HFFc6 (cell line): ENCODE measurements at regions not wholly inside any gene's neighbourhood (a gene's known extent, or its start where the extent isn't known, plus 50 kb on each side); places are given as distances from the start of the nearest gene placed in this dataset.
"Not testable (repeated sequence)": the region's sequence is repeated elsewhere in the genome, so short reads cannot be mapped to it uniquely, and the experiment has no call there.

Source experiments
- DNase-seq: peaks from one replicate; pipeline ENCODE4 v3.0.0-alpha.2; 2018
- H3K27ac Mint-ChIP-seq: 2 replicates; pipeline ENCODE4 v1.8.0; 2020; ENCODE audit warnings: mild to moderate bottlenecking, mixed read lengths
- H3K27me3 Mint-ChIP-seq: 2 replicates; pipeline ENCODE4 v1.8.0; 2021; ENCODE audit warnings: mild to moderate bottlenecking, moderate library complexity, mixed read lengths; ENCODE audit not compliant: insufficient read depth
- H3K36me3 Mint-ChIP-seq: 2 replicates; pipeline ENCODE4 v1.8.0; 2021; ENCODE audit warnings: low read depth, mixed read lengths
- H3K4me1 Mint-ChIP-seq: 2 replicates; pipeline ENCODE4 v1.8.0; 2020; ENCODE audit warnings: low read depth, mixed read lengths
- H3K4me3 Mint-ChIP-seq: 2 replicates; pipeline ENCODE4 v1.8.0; 2020; ENCODE audit warnings: mild to moderate bottlenecking, moderate library complexity, mixed read lengths
- H3K9me3 Mint-ChIP-seq: 2 replicates; pipeline ENCODE4 v1.8.0; 2020; ENCODE audit warnings: mild to moderate bottlenecking, mixed read lengths
- CTCF ChIP-seq: fragments of 200-600 bp; sonication (generic); IDR thresholded peaks from 2 replicates; pipeline ENCODE4 v1.5.0; 2021; ENCODE audit warnings: antibody characterized with exemption, mild to moderate bottlenecking

- H3K4me3 Mint-ChIP-seq, result no peak overlapping the region
- H3K4me1 Mint-ChIP-seq, result peaks cover 8% of the 10 kb centered on the region; the same call in 1 of the 2 replicates
- DNase-seq, result no peak
- H3K27ac Mint-ChIP-seq, result no peak overlapping the region
- TF ChIP-seq CTCF, result no peak
- no peaks in the 10 kb centered on the region for H3K9me3 Mint-ChIP-seq
- H3K27me3 Mint-ChIP-seq, result no peaks in the 10 kb centered on the region
- H3K36me3 Mint-ChIP-seq, result no peaks in the 10 kb centered on the region; the same call in 1 of the 2 replicates
Measured at GRCh38 chr3:147173257-147173656, 233.1 kb downstream of the ZIC4 start.

GRCh38 chr3:147162743-147163142 lies 243.6 kb downstream of the ZIC4 start:
- DNase-seq, result no peak
- Mint-ChIP-seq H3K4me1 (peaks cover 3% of the 10 kb centered on the region), H3K27me3 (no peaks in the 10 kb centered on the region), H3K36me3 (no peaks in the 10 kb centered on the region), H3K27ac (no peak overlapping the region), H3K4me3 (no peak overlapping the region), H3K9me3 (no peaks in the 10 kb centered on the region)
- TF ChIP-seq CTCF, result no peak

GRCh38 chr3:147161833-147162232 lies 244.5 kb downstream of the ZIC4 start:
- H3K27ac Mint-ChIP-seq, result no peak overlapping the region

GRCh38 chr3:147160984-147161383 lies 245.4 kb downstream of the ZIC4 start:
- TF ChIP-seq CTCF, result no peak
- Mint-ChIP-seq H3K9me3 (no peaks in the 10 kb centered on the region), H3K27me3 (no peaks in the 10 kb centered on the region), H3K4me1 (peaks cover 14% of the 10 kb centered on the region), H3K27ac (no peak overlapping the region), H3K36me3 (no peaks in the 10 kb centered on the region), H3K4me3 (no peak overlapping the region)
- no peak for DNase-seq

More at GRCh38 chr3:147161833-147162232, 244.5 kb downstream of the ZIC4 start:
- H3K27me3 Mint-ChIP-seq, result no peaks in the 10 kb centered on the region
- H3K4me1 Mint-ChIP-seq, result peaks cover 13% of the 10 kb centered on the region
- no peak for DNase-seq
- H3K9me3 Mint-ChIP-seq, result no peaks in the 10 kb centered on the region
- H3K36me3 Mint-ChIP-seq, result no peaks in the 10 kb centered on the region
- no peak for TF ChIP-seq CTCF
- no peak overlapping the region for H3K4me3 Mint-ChIP-seq

- no peak for TF ChIP-seq CTCF
- peaks cover 14% of the 10 kb centered on the region for H3K4me1 Mint-ChIP-seq
- no peak for DNase-seq
- H3K4me3 Mint-ChIP-seq, result no peak overlapping the region
- no peak overlapping the region for H3K27ac Mint-ChIP-seq
- peaks cover 5% of the 10 kb centered on the region for H3K9me3 Mint-ChIP-seq
- H3K27me3 Mint-ChIP-seq, result no peaks in the 10 kb centered on the region
- H3K36me3 Mint-ChIP-seq, result peaks cover 5% of the 10 kb centered on the region
Measured at GRCh38 chr3:147159141-147159540, 247.2 kb downstream of the ZIC4 start.

GRCh38 chr3:147157631-147158030 lies 248.7 kb downstream of the ZIC4 start:
- H3K9me3 Mint-ChIP-seq, result peaks cover 5% of the 10 kb centered on the region
- peaks cover 5% of the 10 kb centered on the region for H3K36me3 Mint-ChIP-seq
- no peak for TF ChIP-seq CTCF
- H3K4me1 Mint-ChIP-seq, result peaks cover 14% of the 10 kb centered on the region
- DNase-seq, result peak; percentile 18
- no peaks in the 10 kb centered on the region for H3K27me3 Mint-ChIP-seq
- H3K4me3 Mint-ChIP-seq, result peak overlapping the region; percentile 38
- no peak overlapping the region for H3K27ac Mint-ChIP-seq

GRCh38 chr3:147154988-147155387 lies 251.4 kb downstream of the ZIC4 start:
- H3K27me3 Mint-ChIP-seq, H3K4me3 Mint-ChIP-seq: not testable (repeated sequence)

More at GRCh38 chr3:147154988-147155387, 251.4 kb downstream of the ZIC4 start:
- H3K36me3 Mint-ChIP-seq, H3K27ac Mint-ChIP-seq, H3K9me3 Mint-ChIP-seq, DNase-seq: not testable (repeated sequence)
- peaks cover 14% of the 10 kb centered on the region for H3K4me1 Mint-ChIP-seq
